Spleen (tissue), 7 donors: ENCODE measurements at regions not wholly inside any gene's neighbourhood (a gene's known extent, or its start where the extent isn't known, plus 50 kb on each side); places are given as distances from the start of the nearest gene placed in this dataset.

Experiments
- CTCF ChIP-seq, 11 experiments: fragments of 200-600 bp in 7 of 11; fragments of 450-650 bp in 4 of 11; sonication (generic) in 4 of 11; IDR thresholded peaks in 8 of 11; conservative IDR thresholded peaks in 3 of 11; 1 replicate in 7 of 11; 2 replicates in 4 of 11; pipeline versions ENCODE4 v1.4.0 to v1.8.0; 2016 to 2021; ENCODE audit warnings: antibody characterized with exemption in 11 of 11, inconsistent platforms in 4 of 11, mild to moderate bottlenecking in 1 of 11
- POLR2A ChIP-seq, 3 donors: fragments of 450-650 bp; IDR thresholded peaks; one replicate each; pipeline ENCODE4 v1.5.1; 2017; ENCODE audit warnings: antibody characterized with exemption in 3 of 3, mild to moderate bottlenecking in 1 of 3
- donor health status: DM: no; HTN: no; CAD: no; lungs with moderate emphysema.
- donor health status: DM: no; HTN: no; CAD: no.
- donor health status: DM: no; HTN: no; CAD: no.

GRCh38 chr17:73987395-73987794 lies 216.1 kb upstream of the RPL38 start:
- TF ChIP-seq CTCF (IDR thresholded peaks at IDR 0.05 in 8 of 11, conservative IDR thresholded peaks at IDR 0.05 in 3 of 11) (no peak), POLR2A (IDR thresholded peaks at IDR 0.05) (no peak)
